Colonic mucosa (tissue), 4 donors: ENCODE measurements at regions not wholly inside any gene's neighbourhood (a gene's known extent, or its start where the extent isn't known, plus 50 kb on each side); places are given as distances from the start of the nearest gene placed in this dataset.

Experiments used
- DNase-seq: peaks from one replicate; pipeline ENCODE4 v3.0.0-alpha.2; 2020
- H3K27ac ChIP-seq: fragments of 200-600 bp; one replicate; pipeline ENCODE4 v1.8.0; 2021
- H3K27me3 ChIP-seq: fragments of 200-600 bp; one replicate; pipeline ENCODE4 v1.8.0; 2021
- H3K36me3 ChIP-seq: fragments of 200-600 bp; one replicate; pipeline ENCODE4 v1.8.0; 2021
- H3K4me1 ChIP-seq: fragments of 200-600 bp; one replicate; pipeline ENCODE4 v1.8.0; 2021; ENCODE audit warnings: mild to moderate bottlenecking
- H3K4me3 ChIP-seq: fragments of 200-600 bp; one replicate; pipeline ENCODE4 v1.8.0; 2021
- H3K9ac ChIP-seq, 2 donors: one replicate each; pipeline ENCODE4 v1.7.0; 2013; ENCODE audit warnings: control low read depth in 2 of 2, low read depth in 2 of 2, low read length in 2 of 2
- H3K9me3 ChIP-seq: fragments of 200-600 bp; one replicate; pipeline ENCODE4 v1.8.0; 2021
- CTCF ChIP-seq: fragments of 200-600 bp; IDR thresholded peaks from one replicate; pipeline ENCODE4 v1.8.0; 2022; ENCODE audit warnings: antibody characterized with exemption, mild to moderate bottlenecking
- intact Hi-C: fragments of 100-400 bp; cut with DNase I; formaldehyde crosslinking; loops from one replicate; pipeline ENCODE4 v1.14.1; 2022
- donor health status: healthy.
- donor health status: DM: no; HTN: no; CAD: no.
- donor health status: DM: no; HTN: no; CAD: no.

- DNase-seq = no peak
- intact Hi-C loops = no loop called here
- no peak overlapping the region for H3K27ac ChIP-seq
- H3K36me3 ChIP-seq = no peaks in the 10 kb centered on the region
- no peaks in the 10 kb centered on the region for H3K9me3 ChIP-seq
- peaks cover 7% of the 10 kb centered on the region for H3K4me1 ChIP-seq
- no peak overlapping the region for H3K4me3 ChIP-seq
- H3K9ac ChIP-seq = no peak overlapping the region
- no peak for TF ChIP-seq CTCF
- no peaks in the 10 kb centered on the region for H3K27me3 ChIP-seq
Measured at GRCh38 chr3:30285188-30286006, 321.0 kb upstream of the TGFBR2 start.

DNA sequence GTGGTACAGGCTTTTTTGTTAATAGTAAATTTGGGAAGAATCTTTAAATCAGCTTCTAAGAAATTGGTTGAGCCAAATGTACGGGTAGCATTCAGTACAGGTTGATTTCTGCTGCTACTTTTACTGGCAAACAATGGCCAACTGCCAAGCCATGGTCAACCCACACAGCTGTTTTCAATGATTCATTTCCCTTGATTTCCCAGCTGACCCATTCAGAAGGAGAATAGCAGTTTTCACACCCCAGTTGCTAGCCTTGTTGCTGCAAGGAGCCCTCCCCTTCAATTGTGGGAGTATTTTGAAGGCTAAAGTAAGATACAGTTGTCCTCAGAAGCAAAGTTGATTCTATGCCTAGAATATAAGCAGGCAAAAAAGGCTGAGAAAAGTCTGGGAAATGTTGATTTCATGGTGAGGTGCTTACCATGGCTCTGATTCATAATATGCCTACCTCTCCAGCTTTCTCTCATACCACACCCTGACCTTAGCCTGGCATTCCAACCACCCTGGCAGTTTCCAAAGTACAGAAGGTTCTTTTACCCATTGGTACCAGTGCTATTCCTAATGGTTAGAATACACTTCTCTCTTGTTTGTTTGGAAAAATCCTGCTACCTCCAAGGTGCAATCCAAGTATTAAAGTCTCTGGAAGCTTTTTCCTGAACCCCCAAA lies 320.3 kb upstream of the TGFBR2 start:
- peaks cover 7% of the 10 kb centered on the region for H3K4me1 ChIP-seq
- no peaks in the 10 kb centered on the region for H3K9me3 ChIP-seq
- intact Hi-C loops = no loop called here
- no peak overlapping the region for H3K9ac ChIP-seq
- H3K36me3 ChIP-seq = no peaks in the 10 kb centered on the region
- H3K27ac ChIP-seq = peak overlapping the region; percentile 21
- no peak overlapping the region for H3K4me3 ChIP-seq
- peak; percentile 66 for DNase-seq
- TF ChIP-seq CTCF = no peak
- H3K27me3 ChIP-seq = no peaks in the 10 kb centered on the region

DNA sequence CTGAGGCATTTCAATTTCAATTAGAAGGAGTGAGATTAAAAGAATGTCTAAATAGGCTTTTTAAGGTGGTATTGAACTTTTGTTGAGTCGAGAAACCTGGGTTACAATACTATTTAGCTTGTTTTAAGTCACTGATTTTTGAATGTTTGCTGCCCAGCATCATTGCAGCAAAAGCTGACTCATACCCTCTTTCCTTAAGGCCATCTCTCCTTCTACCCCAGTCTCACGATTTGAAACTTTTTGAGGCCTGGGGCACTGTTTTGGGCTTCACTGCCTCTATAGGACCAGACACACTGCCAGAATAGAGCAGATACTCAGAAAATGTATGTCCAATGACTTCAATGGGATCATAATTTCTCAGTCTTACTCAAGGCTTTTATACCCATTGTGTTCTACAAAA lies 319.6 kb upstream of the TGFBR2 start:
- Histone ChIP-seq H3K4me3 (no peak overlapping the region), H3K36me3 (no peaks in the 10 kb centered on the region), H3K27me3 (no peaks in the 10 kb centered on the region), H3K4me1 (peaks cover 7% of the 10 kb centered on the region), H3K9ac (no peak overlapping the region), H3K9me3 (no peaks in the 10 kb centered on the region), H3K27ac (peak overlapping the region; percentile 21)
- no peak for TF ChIP-seq CTCF
- no peak for DNase-seq
- intact Hi-C loops = no loop called here

- intact Hi-C loops = no loop called here
Measured at GRCh38 chr3:30288830-30289229, 317.6 kb upstream of the TGFBR2 start.

DNA sequence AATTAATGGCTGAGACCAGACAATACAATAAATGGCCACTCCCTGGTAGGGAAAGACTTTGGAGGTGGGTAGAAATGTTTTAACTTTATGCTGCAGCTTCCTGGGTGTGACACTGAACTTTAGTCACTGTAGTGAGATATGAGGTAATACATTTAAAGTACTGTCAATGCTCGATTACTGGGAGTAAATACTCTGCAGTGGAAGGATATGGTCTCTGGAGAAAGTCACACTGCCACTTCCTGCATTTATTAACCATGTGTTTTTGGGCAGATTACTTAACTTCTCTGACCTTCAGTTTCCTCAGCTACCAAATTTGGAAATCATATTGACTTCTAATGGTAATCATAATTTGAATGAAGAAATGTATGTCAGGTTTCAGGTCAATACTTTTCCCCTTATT lies 317.1 kb upstream of the TGFBR2 start:
- Histone ChIP-seq H3K9me3 (no peaks in the 10 kb centered on the region), H3K9ac (no peak overlapping the region), H3K36me3 (no peaks in the 10 kb centered on the region), H3K4me3 (no peak overlapping the region), H3K27me3 (no peaks in the 10 kb centered on the region), H3K4me1 (peaks cover 7% of the 10 kb centered on the region), H3K27ac (peak overlapping the region; percentile 42)
- intact Hi-C loops = no loop called here
- peak; percentile 44 for DNase-seq
- no peak for TF ChIP-seq CTCF

More at GRCh38 chr3:30288830-30289229, 317.6 kb upstream of the TGFBR2 start:
- peak overlapping the region; percentile 42 for H3K27ac ChIP-seq
- no peak for TF ChIP-seq CTCF
- H3K9ac ChIP-seq = no peak overlapping the region
- H3K4me1 ChIP-seq = peaks cover 7% of the 10 kb centered on the region
- H3K4me3 ChIP-seq = no peak overlapping the region
- no peaks in the 10 kb centered on the region for H3K36me3 ChIP-seq
- no peaks in the 10 kb centered on the region for H3K9me3 ChIP-seq
- H3K27me3 ChIP-seq = no peaks in the 10 kb centered on the region
- DNase-seq = no peak
